ENCODE measurements at regions not wholly inside any gene's neighbourhood (a gene's known extent, or its start where the extent isn't known, plus 50 kb on each side); places are given as distances from the start of the nearest gene placed in this dataset.

- Histone ChIP-seq H3K27me3 (ENCODE audit: control insufficient read depth in 4 of 4, insufficient read depth in 4 of 4, low read length in 3 of 4) (no peaks in the 10 kb centered on the region), H3K27ac (ENCODE audit: low read depth in 1 of 2, low read length in 2 of 2) (no peak overlapping the region), H3K4me3 (ENCODE audit: low read depth in 1 of 3, low read length in 3 of 3) (no peak overlapping the region), H3K9ac (ENCODE audit: low read depth in 1 of 2, low read length in 2 of 2) (no peak overlapping the region), H3K9me3 (ENCODE audit: control insufficient read depth in 4 of 4, low read length in 3 of 4) (no peaks in the 10 kb centered on the region), H3K4me1 (ENCODE audit: control insufficient read depth in 4 of 4, insufficient read depth in 4 of 4, low read length in 3 of 4) (peaks cover 2 to 9% (median 6%) of the 10 kb centered on the region in 4 donors), H3K36me3 (ENCODE audit: control insufficient read depth in 4 of 4, insufficient read depth in 3 of 4, low read depth in 1 of 4, low read length in 3 of 4) (no peaks in the 10 kb centered on the region)
- DNase-seq (ENCODE audit: low spot score): no peak
- no peak for TF ChIP-seq CTCF (IDR thresholded peaks at IDR 0.05; ENCODE audit: low read depth, low read length, missing input control)
- no peak for TF ChIP-seq REST (IDR thresholded peaks at IDR 0.05)
- no peak for TF ChIP-seq NR2F2 (IDR thresholded peaks at IDR 0.05)
- no peak for TF ChIP-seq HNF4A (conservative IDR thresholded peaks at IDR 0.05)
- no peak for TF ChIP-seq FOXA1 (IDR thresholded peaks at IDR 0.05)
- no peak for TF ChIP-seq RAD21 (IDR thresholded peaks at IDR 0.05)
- no peak for TF ChIP-seq EGR1 (IDR thresholded peaks at IDR 0.05; ENCODE audit: low read depth in 2 of 2)
- no peak for TF ChIP-seq JUND (IDR thresholded peaks at IDR 0.05)
- no peak for TF ChIP-seq ZBTB33 (IDR thresholded peaks at IDR 0.05)
- no peak for TF ChIP-seq TAF1 (conservative IDR thresholded peaks at IDR 0.05)
- no peak for TF ChIP-seq FOXA2 (IDR thresholded peaks at IDR 0.05)
- TF ChIP-seq MAX (IDR thresholded peaks at IDR 0.05): no peak
- TF ChIP-seq GABPA (IDR thresholded peaks at IDR 0.05 in 1 of 2, conservative IDR thresholded peaks at IDR 0.05 in 1 of 2): no peak
- TF ChIP-seq RXRA (IDR thresholded peaks at IDR 0.05): no peak
- no peak for TF ChIP-seq SP1 (IDR thresholded peaks at IDR 0.05)
- TF ChIP-seq YY1 (IDR thresholded peaks at IDR 0.05): no peak
- TF ChIP-seq HNF4G (IDR thresholded peaks at IDR 0.05): no peak
- no peak for TF ChIP-seq ATF3 (IDR thresholded peaks at IDR 0.05)
- 95% methylated on average over 9 of the region's 9 CpGs for WGBS
Observed at GRCh38 chr7:41536873-41537665, 165.8 kb downstream of the INHBA start.

All from liver (tissue), 8 donors.